Glutamatergic neuron (in vitro differentiated cells): ENCODE measurements at regions not wholly inside any gene's neighbourhood (a gene's known extent, or its start where the extent isn't known, plus 50 kb on each side); places are given as distances from the start of the nearest gene placed in this dataset.

Experiments
- DNase-seq: peaks from one replicate; pipeline ENCODE4 v3.0.0; 2022
- H3K27ac Mint-ChIP-seq: one replicate; pipeline ENCODE4 v1.8.0; 2020; ENCODE audit warnings: mild to moderate bottlenecking, mixed read lengths, inconsistent platforms; ENCODE audit not compliant: unreplicated experiment
- H3K27me3 Mint-ChIP-seq: one replicate; pipeline ENCODE4 v1.8.0; 2020; ENCODE audit warnings: mild to moderate bottlenecking, moderate library complexity, mixed read lengths, inconsistent platforms; ENCODE audit not compliant: unreplicated experiment
- H3K36me3 Mint-ChIP-seq: one replicate; pipeline ENCODE4 v1.8.0; 2020; ENCODE audit warnings: mild to moderate bottlenecking, mixed read lengths, inconsistent platforms; ENCODE audit not compliant: unreplicated experiment
- H3K4me1 Mint-ChIP-seq: one replicate; pipeline ENCODE4 v1.8.0; 2020; ENCODE audit warnings: mild to moderate bottlenecking, low read depth, mixed read lengths, inconsistent platforms; ENCODE audit not compliant: unreplicated experiment
- H3K4me3 Mint-ChIP-seq: one replicate; pipeline ENCODE4 v1.8.0; 2020; ENCODE audit warnings: mild to moderate bottlenecking, mixed read lengths, inconsistent platforms; ENCODE audit not compliant: unreplicated experiment
- H3K9me3 Mint-ChIP-seq: one replicate; pipeline ENCODE4 v1.8.0; 2020; ENCODE audit warnings: mild to moderate bottlenecking, moderate library complexity, mixed read lengths, inconsistent platforms; ENCODE audit not compliant: unreplicated experiment
- CTCF ChIP-seq: fragments of 200-600 bp; sonication (generic); IDR thresholded peaks from one replicate; pipeline ENCODE4 v1.5.0; 2021; ENCODE audit not compliant: partially characterized antibody, unreplicated experiment

- Mint-ChIP-seq H3K36me3 (no peaks in the 10 kb centered on the region), H3K27ac (no peak overlapping the region), H3K4me1 (peaks cover 25% of the 10 kb centered on the region), H3K9me3 (peaks cover 16% of the 10 kb centered on the region), H3K4me3 (no peak overlapping the region), H3K27me3 (peaks cover 10% of the 10 kb centered on the region)
- no peak for TF ChIP-seq CTCF
- no peak for DNase-seq
Observed at GRCh38 chr7:81926-82756, 110.2 kb upstream of the FAM20C start.

GRCh38 chr7:82757-83155 is 109.6 kb upstream of the FAM20C start:
- Mint-ChIP-seq H3K4me3 (no peak overlapping the region), H3K9me3 (peaks cover 18% of the 10 kb centered on the region), H3K27me3 (peaks cover 10% of the 10 kb centered on the region), H3K27ac (no peak overlapping the region), H3K36me3 (no peaks in the 10 kb centered on the region), H3K4me1 (peaks cover 29% of the 10 kb centered on the region)
- TF ChIP-seq CTCF = no peak
- no peak for DNase-seq

- Mint-ChIP-seq H3K9me3 (peaks cover 18% of the 10 kb centered on the region), H3K4me3 (no peak overlapping the region), H3K36me3 (no peaks in the 10 kb centered on the region), H3K4me1 (peaks cover 33% of the 10 kb centered on the region), H3K27me3 (peaks cover 10% of the 10 kb centered on the region), H3K27ac (no peak overlapping the region)
- TF ChIP-seq CTCF = no peak
- no peak for DNase-seq
Observed at GRCh38 chr7:83441-83840, 108.9 kb upstream of the FAM20C start.

GRCh38 chr7:83861-84632 is 108.3 kb upstream of the FAM20C start:
- Mint-ChIP-seq H3K36me3 (no peaks in the 10 kb centered on the region), H3K9me3 (peaks cover 17% of the 10 kb centered on the region), H3K27ac (no peak overlapping the region), H3K27me3 (peaks cover 11% of the 10 kb centered on the region), H3K4me1 (peaks cover 38% of the 10 kb centered on the region), H3K4me3 (no peak overlapping the region)
- DNase-seq = no peak
- TF ChIP-seq CTCF = no peak

- no peak for DNase-seq
- Mint-ChIP-seq H3K9me3 (peaks cover 15% of the 10 kb centered on the region), H3K27me3 (peaks cover 12% of the 10 kb centered on the region), H3K4me3 (no peak overlapping the region), H3K4me1 (peaks cover 40% of the 10 kb centered on the region), H3K27ac (no peak overlapping the region), H3K36me3 (no peaks in the 10 kb centered on the region)
- no peak for TF ChIP-seq CTCF
Observed at GRCh38 chr7:84633-85020, 107.7 kb upstream of the FAM20C start.
